ENCODE measurements at regions not wholly inside any gene's neighbourhood (a gene's known extent, or its start where the extent isn't known, plus 50 kb on each side); places are given as distances from the start of the nearest gene placed in this dataset.

GRCh38 chr2:14702258-14702657, 69.7 kb downstream of the LRATD1 start:
- no peak for DNase-seq
- no peak for TF ChIP-seq CTCF (IDR thresholded peaks at IDR 0.05; ENCODE audit: borderline replicate concordance, extremely low read depth, insufficient read depth)
- Histone ChIP-seq H3K9me3 (ENCODE audit: control insufficient read depth in 2 of 3, insufficient read depth in 1 of 3, low read length in 3 of 3) (no peaks in the 10 kb centered on the region), H3K4me1 (ENCODE audit: control insufficient read depth in 2 of 3, insufficient read depth in 2 of 3, low read depth in 1 of 3, low read length in 3 of 3) (no peaks in the 10 kb centered on the region), H3K27ac (ENCODE audit: low read depth in 2 of 2, low read length in 2 of 2) (no peak overlapping the region), H3K36me3 (ENCODE audit: control insufficient read depth in 2 of 3, insufficient read depth in 3 of 3, low read length in 3 of 3) (no peaks in the 10 kb centered on the region), H3K4me3 (ENCODE audit: low read length in 3 of 3) (no peak overlapping the region), H3K27me3 (ENCODE audit: control insufficient read depth, insufficient read depth, low read length) (no peaks in the 10 kb centered on the region), H3K9ac (ENCODE audit: low read length in 3 of 3) (no peak overlapping the region)
- intact Hi-C loops (cut with DNase I) = no loop called here
- FAIRE-seq = no peak

GRCh38 chr2:14706201-14706600, 73.7 kb downstream of the LRATD1 start:
- no peaks in the 10 kb centered on the region for H3K4me1 ChIP-seq (ENCODE audit: control insufficient read depth in 2 of 3, insufficient read depth in 2 of 3, low read depth in 1 of 3, low read length in 3 of 3)
- H3K4me3 ChIP-seq (ENCODE audit: low read length in 3 of 3) = no peak overlapping the region
- no peak overlapping the region for H3K9ac ChIP-seq (ENCODE audit: low read length in 3 of 3)
- no peak for DNase-seq
- H3K27me3 ChIP-seq (ENCODE audit: control insufficient read depth, insufficient read depth, low read length) = no peaks in the 10 kb centered on the region
- intact Hi-C loops (cut with DNase I) = no loop called here
- TF ChIP-seq CTCF (IDR thresholded peaks at IDR 0.05; ENCODE audit: borderline replicate concordance, extremely low read depth, insufficient read depth) = no peak
- no peak for FAIRE-seq
- no peak overlapping the region for H3K27ac ChIP-seq (ENCODE audit: low read depth in 2 of 2, low read length in 2 of 2)
- H3K9me3 ChIP-seq (ENCODE audit: control insufficient read depth in 2 of 3, insufficient read depth in 1 of 3, low read length in 3 of 3) = no peaks in the 10 kb centered on the region
- H3K36me3 ChIP-seq (ENCODE audit: control insufficient read depth in 2 of 3, insufficient read depth in 3 of 3, low read length in 3 of 3) = no peaks in the 10 kb centered on the region

- intact Hi-C loops (cut with DNase I) = no loop called here
- Histone ChIP-seq H3K4me1 (ENCODE audit: control insufficient read depth in 2 of 3, insufficient read depth in 2 of 3, low read depth in 1 of 3, low read length in 3 of 3) (no peaks in the 10 kb centered on the region), H3K27me3 (ENCODE audit: control insufficient read depth, insufficient read depth, low read length) (no peaks in the 10 kb centered on the region), H3K27ac (ENCODE audit: low read depth in 2 of 2, low read length in 2 of 2) (no peak overlapping the region), H3K9ac (ENCODE audit: low read length in 3 of 3) (no peak overlapping the region), H3K9me3 (ENCODE audit: control insufficient read depth in 2 of 3, insufficient read depth in 1 of 3, low read length in 3 of 3) (no peaks in the 10 kb centered on the region), H3K4me3 (ENCODE audit: low read length in 3 of 3) (no peak overlapping the region), H3K36me3 (ENCODE audit: control insufficient read depth in 2 of 3, insufficient read depth in 3 of 3, low read length in 3 of 3) (no peaks in the 10 kb centered on the region)
- DNase-seq (no peak), FAIRE-seq (no peak)
- TF ChIP-seq CTCF (IDR thresholded peaks at IDR 0.05; ENCODE audit: borderline replicate concordance, extremely low read depth, insufficient read depth) = no peak
Measured at GRCh38 chr2:14712111-14712510, 79.6 kb downstream of the LRATD1 start.

- Histone ChIP-seq H3K9ac (ENCODE audit: low read length in 3 of 3) (no peak overlapping the region), H3K4me1 (ENCODE audit: control insufficient read depth in 2 of 3, insufficient read depth in 2 of 3, low read depth in 1 of 3, low read length in 3 of 3) (no peaks in the 10 kb centered on the region), H3K27ac (ENCODE audit: low read depth in 2 of 2, low read length in 2 of 2) (no peak overlapping the region), H3K9me3 (ENCODE audit: control insufficient read depth in 2 of 3, insufficient read depth in 1 of 3, low read length in 3 of 3) (no peaks in the 10 kb centered on the region), H3K36me3 (ENCODE audit: control insufficient read depth in 2 of 3, insufficient read depth in 3 of 3, low read length in 3 of 3) (no peaks in the 10 kb centered on the region), H3K4me3 (ENCODE audit: low read length in 3 of 3) (no peak overlapping the region), H3K27me3 (ENCODE audit: control insufficient read depth, insufficient read depth, low read length) (no peaks in the 10 kb centered on the region)
- DNase-seq = no peak
- no peak for FAIRE-seq
- TF ChIP-seq CTCF (IDR thresholded peaks at IDR 0.05; ENCODE audit: borderline replicate concordance, extremely low read depth, insufficient read depth) = no peak
- intact Hi-C loops (cut with DNase I) = no loop called here
Measured at GRCh38 chr2:14713248-14713647, 80.7 kb downstream of the LRATD1 start.
